MM.1S (cell line): ENCODE measurements at regions not wholly inside any gene's neighbourhood (a gene's known extent, or its start where the extent isn't known, plus 50 kb on each side); places are given as distances from the start of the nearest gene placed in this dataset.

Experiments
- CTCF ChIP-seq: fragments of 300-600 bp; sonication (generic); IDR thresholded peaks from 2 replicates; pipeline ENCODE4 v1.5.1; 2016; ENCODE audit warnings: antibody characterized with exemption, low read length, mixed read lengths
- EZH2 ChIP-seq: fragments of 300-600 bp; sonication (generic); optimal IDR thresholded peaks from 2 replicates; pipeline ENCODE3; 2017; ENCODE audit warnings: low read depth, mild to moderate bottlenecking, antibody characterized with exemption, low read length, mixed read lengths

- no peak for TF ChIP-seq CTCF
- TF ChIP-seq EZH2, result no peak
These were observed 127.7 kb upstream of the SESN3 start for GRCh38 chr11:95358511-95359340.
